GM18507 (cell line): ENCODE measurements at regions not wholly inside any gene's neighbourhood (a gene's known extent, or its start where the extent isn't known, plus 50 kb on each side); places are given as distances from the start of the nearest gene placed in this dataset.
"Not testable (repeated sequence)": the region's sequence is repeated elsewhere in the genome, so short reads cannot be mapped to it uniquely, and the experiment has no call there.

Source experiments
- DNase-seq: peaks from one replicate; pipeline ENCODE4 v3.0.0; 2011; ENCODE audit warnings: low read depth; ENCODE audit not compliant: insufficient read length; ENCODE audit errors: extremely low spot score
- FAIRE-seq: peaks from 2 replicates; lab custom pipeline; 2011; peaks lifted over from hg19 to GRCh38; lab: Jason Lieb, UNC

DNA sequence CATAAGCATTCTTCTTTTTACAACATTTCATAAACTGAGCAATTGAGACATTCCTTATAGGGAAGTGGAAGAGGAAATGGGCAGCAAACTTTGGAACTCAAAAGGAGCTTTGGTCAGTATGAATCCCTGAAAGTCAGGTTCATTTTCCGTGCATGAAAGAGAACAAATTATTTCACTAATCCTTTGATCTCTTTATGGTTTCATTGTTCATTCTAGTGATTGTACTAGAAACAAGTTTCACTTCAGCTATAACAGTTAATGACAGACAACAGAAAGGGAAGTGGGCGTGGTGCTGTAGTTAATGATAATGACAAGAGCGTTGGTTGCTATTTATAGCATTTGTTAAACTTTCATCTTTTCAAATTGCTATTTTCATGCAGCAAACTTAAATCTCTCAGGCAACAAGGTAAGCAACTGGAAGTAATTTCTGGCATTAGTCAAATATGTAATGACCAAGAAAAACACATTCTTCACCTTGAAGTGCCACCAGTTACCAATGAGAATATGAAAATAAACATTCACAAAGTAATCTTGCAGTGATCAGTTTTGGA lies 98.4 kb downstream of the AREG start:
- DNase-seq = peak; percentile 1
- peak; percentile 93 for FAIRE-seq

- DNase-seq (no peak), FAIRE-seq (no peak)
These were observed 99.0 kb downstream of the AREG start for GRCh38 chr4:74543983-74544382.

GRCh38 chr4:74544655-74545361 lies 99.9 kb downstream of the AREG start:
- DNase-seq (no peak), FAIRE-seq (no peak)

DNA sequence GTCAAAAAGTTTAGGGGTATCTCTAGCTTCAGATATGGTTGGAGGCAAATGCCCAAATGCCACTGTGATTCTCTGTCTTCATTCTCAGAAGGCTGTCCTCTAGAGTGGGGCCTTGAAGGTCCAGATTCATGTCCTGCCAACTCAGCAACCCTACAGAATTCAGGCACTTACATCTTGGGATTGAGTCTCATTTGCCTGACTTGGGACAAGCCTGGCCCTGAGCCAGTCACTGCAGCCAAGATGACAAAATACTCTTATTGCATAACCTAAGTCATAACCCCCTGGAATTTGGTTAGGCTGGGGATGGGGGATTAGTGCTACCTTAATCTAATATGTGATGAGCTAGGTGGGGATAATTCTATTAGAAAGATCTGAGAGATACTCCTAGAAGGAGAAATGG lies 100.5 kb downstream of the AREG start:
- DNase-seq (no peak), FAIRE-seq (no peak)

DNA sequence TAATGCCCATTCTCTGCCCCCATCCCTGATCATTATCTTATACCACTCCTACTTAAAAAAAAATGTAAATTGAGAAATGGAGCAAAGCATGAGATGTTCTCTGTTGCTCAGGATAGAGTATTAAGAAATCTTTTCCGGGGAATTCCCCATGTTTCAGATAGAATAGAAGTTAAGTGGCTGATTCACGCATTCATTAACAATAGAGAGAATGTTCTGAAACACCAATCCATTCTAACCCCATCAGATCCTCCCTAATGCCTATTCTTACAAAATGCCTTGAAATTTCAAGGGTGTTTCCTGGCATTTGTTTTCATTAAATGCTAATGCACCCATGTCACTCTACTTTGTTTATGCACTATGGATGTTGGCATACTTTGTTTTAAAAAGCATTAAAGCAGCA lies 101.1 kb downstream of the AREG start:
- DNase-seq (no peak), FAIRE-seq (no peak)

- DNase-seq (no peak), FAIRE-seq (no peak)
These were observed 102.1 kb downstream of the AREG start for GRCh38 chr4:74547042-74547441.

DNA sequence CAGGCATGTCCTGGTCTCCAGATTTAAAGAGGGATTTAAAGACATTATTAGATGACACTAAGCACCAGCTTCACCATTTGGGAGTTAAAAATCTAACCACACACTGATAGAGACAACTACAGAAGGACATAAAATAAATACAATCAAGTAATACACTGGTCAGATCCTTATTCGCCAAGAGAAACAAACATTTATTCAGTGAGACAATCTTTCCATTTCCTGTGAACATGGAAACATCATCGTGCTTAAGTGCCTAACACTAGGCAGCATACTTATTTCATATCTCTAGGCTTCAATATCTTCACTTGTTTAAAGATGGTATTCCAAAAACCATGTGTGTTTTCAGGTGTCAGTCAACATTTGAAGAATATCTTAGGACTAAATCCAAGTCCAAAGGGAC lies 103.6 kb downstream of the AREG start:
- no peak for FAIRE-seq

GRCh38 chr4:74549936-74550335 lies 105.0 kb downstream of the AREG start:
- no peak for FAIRE-seq
- DNase-seq = no peak

More for the DNA sequence above, 103.6 kb downstream of the AREG start:
- DNase-seq = no peak

- no peak for DNase-seq
- FAIRE-seq = no peak
These were observed 110.3 kb downstream of the AREG start for GRCh38 chr4:74555231-74555630.

GRCh38 chr4:74555843-74556242 lies 110.9 kb downstream of the AREG start:
- FAIRE-seq = no peak
- DNase-seq = no peak

- DNase-seq (no peak), FAIRE-seq (no peak)
These were observed 114.9 kb downstream of the AREG start for GRCh38 chr4:74559853-74560252.

DNA sequence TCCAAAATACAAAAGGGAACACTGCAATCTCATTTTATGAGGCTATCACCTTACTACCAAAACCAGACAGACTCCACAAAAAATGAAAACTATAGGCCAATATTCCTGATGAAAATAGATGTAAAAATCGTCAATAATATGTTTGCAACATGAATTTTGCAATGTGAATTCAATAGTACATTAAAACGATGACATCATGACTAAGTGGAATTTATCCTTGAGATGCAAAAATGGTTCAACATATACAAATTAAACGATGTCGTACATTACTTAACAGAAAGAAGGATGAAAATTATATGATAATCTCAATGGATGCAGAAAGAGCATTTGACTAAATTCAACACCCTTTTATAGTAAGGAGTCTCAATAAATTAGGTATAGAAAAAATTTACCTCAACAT lies 123.0 kb downstream of the AREG start:
- FAIRE-seq (no peak), DNase-seq (no peak)

- no peak for FAIRE-seq
These were observed 125.2 kb downstream of the AREG start for GRCh38 chr4:74570095-74570494.

DNA sequence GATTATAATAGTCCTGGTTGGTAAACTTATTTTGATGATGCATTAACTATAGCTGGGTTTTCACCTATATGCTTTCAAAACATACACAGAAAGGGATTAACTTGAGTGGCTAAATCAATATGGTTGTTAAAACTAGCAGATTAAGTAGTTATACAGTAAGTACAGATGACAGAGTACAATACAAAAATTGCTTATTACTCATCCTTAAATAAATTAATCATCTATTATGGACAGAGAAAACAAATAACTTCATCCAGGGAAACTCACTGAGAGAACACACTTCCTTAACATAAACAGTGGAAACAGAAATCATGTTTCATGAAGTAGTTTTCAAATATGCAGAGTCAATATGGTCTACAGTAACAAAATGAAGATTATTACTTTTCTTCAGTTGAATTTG lies 133.4 kb downstream of the AREG start:
- FAIRE-seq (no peak), DNase-seq (no peak)

More at GRCh38 chr4:74570095-74570494, 125.2 kb downstream of the AREG start:
- no peak for DNase-seq

- not testable (repeated sequence) for DNase-seq, FAIRE-seq
These were observed 133.9 kb downstream of the AREG start for GRCh38 chr4:74578865-74579264.

- FAIRE-seq (no peak), DNase-seq (no peak)
These were observed 138.3 kb downstream of the AREG start for GRCh38 chr4:74583089-74583700.

GRCh38 chr4:74583757-74584156 lies 138.8 kb downstream of the AREG start:
- no peak for FAIRE-seq
- DNase-seq = no peak

GRCh38 chr4:74588350-74588749 lies 143.4 kb downstream of the AREG start:
- DNase-seq (no peak), FAIRE-seq (no peak)

GRCh38 chr4:74590476-74590875 lies 145.5 kb downstream of the AREG start:
- DNase-seq (no peak), FAIRE-seq (no peak)

DNA sequence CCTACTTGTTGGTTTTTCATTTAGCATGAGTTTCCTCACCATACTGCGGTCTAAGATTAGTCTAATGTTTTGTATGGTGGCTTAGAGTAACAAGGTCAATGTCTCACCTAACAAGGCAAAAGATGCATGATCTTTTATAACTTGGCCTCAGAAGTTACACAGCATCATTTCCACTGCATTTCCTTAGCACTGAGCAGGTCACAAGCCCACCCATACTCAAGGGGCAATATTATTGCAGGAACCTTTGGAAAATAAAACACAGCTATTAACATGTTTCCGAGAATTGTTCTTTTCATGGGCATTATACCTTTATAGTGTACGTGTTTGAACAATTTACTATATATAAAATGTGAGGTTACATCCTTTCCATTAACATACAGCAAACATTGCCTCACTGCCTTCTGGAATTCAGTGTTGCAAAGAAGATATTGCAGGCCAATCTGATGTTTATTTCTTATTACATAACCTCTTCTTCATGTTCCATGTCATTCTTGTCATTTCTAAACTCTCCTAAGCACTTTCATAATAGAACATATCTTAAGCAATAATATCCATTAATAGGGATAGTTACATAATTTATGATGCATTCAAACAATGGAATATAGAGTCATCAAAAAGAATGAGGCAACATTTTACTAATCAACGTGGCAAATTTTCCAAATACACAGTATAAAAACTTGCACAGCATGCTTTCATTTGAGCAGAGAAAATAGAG lies 153.8 kb downstream of the AREG start:
- DNase-seq (no peak), FAIRE-seq (no peak)
